HG02759 (cell line): ENCODE measurements at regions not wholly inside any gene's neighbourhood (a gene's known extent, or its start where the extent isn't known, plus 50 kb on each side); places are given as distances from the start of the nearest gene placed in this dataset.

ENCODE experiments used
- ATAC-seq: cut with Tn5 transposase; IDR thresholded peaks from one replicate; pipeline ENCODE4 v1.9.1; 2021; ENCODE audit warnings: mild to moderate bottlenecking, moderate library complexity; ENCODE audit not compliant: unreplicated experiment

DNA sequence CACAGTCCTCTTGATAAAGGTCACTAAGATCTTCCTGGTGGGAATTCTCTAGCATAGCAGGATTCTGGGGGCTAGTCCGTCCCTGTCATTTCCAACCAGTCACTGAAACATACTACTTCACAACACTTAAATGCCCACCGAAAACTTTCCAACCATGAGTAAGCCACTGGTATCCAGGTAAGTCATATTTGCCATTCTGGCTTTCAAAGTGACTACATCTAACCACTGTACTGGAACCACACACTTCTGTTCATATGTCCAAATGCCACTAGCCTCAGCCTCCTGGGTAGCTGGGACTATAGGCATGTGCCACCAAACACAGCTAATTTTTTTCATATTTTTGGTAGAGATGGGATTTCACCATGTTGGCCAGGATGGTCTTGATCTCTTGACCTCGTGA, 64.3 kb upstream of the VANGL1 start:
- ATAC-seq, result no peak

GRCh38 chr1:115575661-115576060, 66.1 kb upstream of the VANGL1 start:
- no peak for ATAC-seq

DNA sequence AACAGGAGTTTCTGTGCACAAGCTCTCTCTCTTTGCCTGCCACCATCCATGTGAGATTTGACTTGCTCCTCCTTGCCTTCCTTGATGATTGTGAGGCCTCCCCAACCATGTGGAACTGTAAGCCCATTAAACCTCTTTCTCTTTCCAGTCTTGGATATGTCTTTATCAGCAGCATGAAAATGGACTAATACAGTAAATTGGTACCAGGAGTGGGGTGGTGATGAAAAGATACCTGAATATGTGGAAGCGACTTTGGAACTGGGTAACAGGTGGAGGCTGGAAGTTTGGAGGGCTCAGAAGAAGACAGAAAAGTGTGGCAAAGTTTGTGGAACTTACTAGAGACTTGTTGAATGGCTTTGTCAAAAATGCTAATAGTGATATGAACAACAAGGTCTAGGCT, 69.1 kb upstream of the VANGL1 start:
- no peak for ATAC-seq

DNA sequence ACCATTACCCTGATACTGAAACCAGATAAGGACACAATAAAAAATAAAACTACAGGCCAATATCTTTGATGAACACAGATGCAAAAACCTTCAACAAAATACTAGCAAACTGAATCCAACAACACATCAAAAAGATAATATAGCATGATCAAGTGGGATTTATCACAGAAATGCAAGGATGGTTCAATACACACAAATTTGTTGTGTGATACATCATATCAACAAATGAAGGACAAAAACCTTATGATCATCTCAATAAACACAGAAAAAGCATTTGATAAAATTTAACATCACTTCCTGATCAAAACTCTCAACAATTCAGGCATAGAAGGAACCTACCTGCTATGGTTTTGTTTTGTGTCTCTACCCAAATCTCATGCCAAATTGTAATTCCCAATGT, 74.3 kb upstream of the VANGL1 start:
- ATAC-seq, result no peak

DNA sequence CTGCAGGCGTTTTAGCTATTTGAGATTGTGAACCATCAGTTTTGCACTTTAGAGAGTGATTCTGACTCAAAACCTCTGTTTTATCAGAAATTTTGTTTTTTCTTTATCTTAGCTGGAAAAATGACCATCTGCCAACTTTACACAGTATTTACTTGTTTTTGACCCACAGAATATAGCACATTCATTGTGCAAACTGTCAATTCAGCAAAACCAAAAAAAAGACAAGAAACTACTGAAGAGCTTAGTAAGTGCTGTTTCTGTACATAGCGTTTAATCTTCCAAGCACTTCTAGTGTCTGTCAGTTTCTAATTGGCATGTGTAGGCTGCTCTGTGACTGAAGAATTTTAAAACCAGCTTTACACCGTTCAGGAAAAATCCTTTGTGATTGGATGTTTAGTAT, 76.0 kb upstream of the VANGL1 start:
- ATAC-seq, result no peak

DNA sequence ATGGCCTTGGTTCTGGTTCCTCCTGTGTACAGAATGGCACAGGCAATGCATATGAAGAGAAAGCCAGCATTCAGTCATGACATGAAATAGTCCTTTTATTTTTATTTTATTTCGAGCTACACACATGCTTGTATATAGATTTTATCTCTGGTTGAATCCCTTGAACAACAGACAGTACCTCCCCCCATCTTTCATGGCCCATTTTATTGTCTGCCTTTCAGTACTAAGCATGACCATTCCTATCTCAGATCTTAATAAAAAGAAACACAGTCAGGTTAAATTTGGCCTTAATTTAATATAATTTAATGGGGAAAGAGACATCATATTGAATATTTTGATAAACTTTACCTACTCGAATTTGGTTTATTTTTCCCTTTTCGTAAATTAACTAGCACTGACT, 76.4 kb upstream of the VANGL1 start:
- ATAC-seq, result no peak

DNA sequence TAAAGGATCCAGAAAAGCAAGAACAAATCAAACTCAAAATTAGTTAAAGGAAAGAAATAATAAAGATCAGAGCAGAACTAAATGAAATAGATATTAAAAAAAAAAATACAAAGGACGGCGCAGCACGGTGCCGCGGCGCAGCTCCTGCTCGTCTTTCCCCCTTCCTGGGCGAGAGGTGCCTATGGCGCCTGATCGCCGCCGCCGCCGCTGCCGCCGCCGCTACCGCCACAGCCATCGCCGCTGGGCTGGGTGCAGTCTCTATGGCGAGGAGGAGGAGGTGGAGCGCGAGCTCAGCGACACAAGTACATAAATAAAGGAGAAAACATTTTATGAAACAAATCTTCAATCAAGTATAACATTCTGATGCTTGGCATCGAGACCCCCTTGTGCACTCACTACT, 77.6 kb upstream of the VANGL1 start:
- ATAC-seq, result no peak

- no peak for ATAC-seq
Measured at GRCh38 chr1:115560027-115560426, 81.7 kb upstream of the VANGL1 start.

- no peak for ATAC-seq
Measured at GRCh38 chr1:115558275-115558674, 83.5 kb upstream of the VANGL1 start.

- no peak for ATAC-seq
Measured at GRCh38 chr1:115557715-115558114, 84.1 kb upstream of the VANGL1 start.

- ATAC-seq, result no peak
Measured at GRCh38 chr1:115556236-115556635, 85.5 kb upstream of the VANGL1 start.

DNA sequence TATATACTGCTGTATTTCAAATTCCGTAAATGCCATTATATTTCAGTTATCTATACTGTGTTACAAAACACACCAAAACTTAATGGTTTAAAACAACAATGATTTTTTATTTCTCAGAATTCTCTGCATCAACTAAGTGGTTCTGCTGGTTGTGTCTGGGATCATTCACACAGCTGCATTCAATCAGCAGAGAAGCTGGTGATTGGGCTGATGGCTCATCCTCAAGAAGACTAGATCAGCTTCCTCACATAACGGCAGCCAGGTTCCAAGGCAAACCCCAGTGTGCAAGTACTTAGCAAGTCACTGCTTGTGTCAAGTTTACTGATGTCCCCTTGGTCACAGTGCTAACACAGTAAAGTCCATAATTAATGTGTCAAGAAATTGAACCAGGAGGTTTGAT, 86.3 kb upstream of the VANGL1 start:
- ATAC-seq, result no peak

- ATAC-seq, result no peak
Measured at GRCh38 chr1:115547696-115548095, 94.1 kb upstream of the VANGL1 start.

DNA sequence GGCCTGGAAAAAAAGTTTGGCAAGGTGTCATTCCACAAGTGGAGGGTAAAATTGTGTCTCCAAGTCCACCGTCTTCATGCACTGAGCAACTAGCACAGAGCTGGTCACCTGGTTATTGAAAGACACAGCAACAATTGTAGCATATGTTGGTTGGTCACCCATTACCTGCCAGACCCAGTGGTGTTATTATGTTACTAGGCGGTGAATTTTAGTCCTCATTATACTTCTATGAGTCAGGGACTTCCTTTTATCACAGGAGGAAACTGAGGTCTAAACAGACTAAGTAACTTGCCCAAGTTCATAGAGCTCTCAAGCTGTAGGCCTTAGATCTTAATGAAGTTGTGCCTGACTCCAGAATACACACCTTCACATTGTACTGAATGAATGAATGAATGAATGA, 94.9 kb upstream of the VANGL1 start:
- no peak for ATAC-seq

DNA sequence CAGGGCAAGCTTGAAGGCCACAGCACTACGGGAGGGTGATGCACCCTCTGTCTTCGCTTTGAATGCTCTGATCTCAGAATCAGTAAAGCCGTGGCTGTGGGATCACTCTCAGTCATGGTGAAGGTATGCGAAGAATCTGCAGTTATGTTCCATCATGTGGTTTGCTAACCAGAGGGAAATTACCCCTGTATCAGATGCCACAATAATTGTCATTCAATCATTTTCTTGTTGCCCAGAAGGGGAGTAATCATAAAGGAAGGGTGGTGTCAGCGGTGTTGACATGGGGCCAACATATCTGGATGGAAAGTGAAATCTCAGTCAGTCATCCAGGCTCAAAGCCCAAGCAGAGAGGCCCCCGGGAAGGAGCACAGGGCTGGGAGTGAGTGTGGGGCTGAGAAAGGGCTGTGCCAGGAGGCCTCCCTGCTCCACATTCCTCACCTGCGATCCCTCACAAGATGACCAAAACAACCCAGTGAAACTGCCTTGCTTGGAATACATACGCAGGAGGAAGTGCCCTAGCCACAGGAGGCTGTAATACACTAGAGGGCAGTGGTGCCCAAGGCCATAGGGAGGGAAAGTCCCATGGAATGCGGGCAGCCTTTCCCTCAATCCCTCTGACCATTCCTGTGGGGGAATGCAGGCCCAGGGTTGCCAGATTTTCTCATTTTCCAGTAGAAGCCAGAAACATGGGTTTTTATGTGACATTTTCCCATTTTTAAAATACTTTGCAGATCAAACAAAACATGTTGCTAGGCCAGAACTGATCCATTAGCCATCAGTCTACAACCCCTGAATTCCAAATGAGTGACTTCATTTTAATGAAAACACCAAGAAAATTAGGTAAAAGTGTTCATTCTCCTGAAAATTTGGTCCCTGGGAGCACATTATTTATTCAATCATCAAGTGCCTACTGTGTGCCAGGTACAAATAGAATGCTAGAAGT, 95.7 kb upstream of the VANGL1 start:
- ATAC-seq, result no peak

GRCh38 chr1:115545096-115545720, 96.6 kb upstream of the VANGL1 start:
- ATAC-seq, result no peak

- no peak for ATAC-seq
Measured at GRCh38 chr1:115544131-115544530, 97.6 kb upstream of the VANGL1 start.

DNA sequence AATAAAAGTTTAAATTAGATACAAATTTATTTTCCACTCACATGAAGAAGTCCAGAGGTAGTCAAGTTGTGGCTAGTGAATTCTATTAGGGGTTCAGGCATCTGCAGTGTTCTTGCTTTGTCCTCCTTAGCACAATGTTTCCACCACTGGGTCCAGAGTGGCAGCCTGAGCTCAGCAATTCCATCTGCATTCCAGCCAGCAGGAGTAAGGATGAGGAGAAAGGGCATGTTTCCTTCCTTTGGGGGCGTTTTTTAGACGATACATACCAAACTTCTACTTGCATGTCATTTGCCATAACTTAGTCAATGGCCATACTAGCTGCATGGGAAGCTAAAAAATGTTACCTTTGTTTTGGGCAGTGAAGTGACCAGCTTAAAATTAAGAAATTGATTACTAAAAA, 98.5 kb upstream of the VANGL1 start:
- no peak for ATAC-seq

DNA sequence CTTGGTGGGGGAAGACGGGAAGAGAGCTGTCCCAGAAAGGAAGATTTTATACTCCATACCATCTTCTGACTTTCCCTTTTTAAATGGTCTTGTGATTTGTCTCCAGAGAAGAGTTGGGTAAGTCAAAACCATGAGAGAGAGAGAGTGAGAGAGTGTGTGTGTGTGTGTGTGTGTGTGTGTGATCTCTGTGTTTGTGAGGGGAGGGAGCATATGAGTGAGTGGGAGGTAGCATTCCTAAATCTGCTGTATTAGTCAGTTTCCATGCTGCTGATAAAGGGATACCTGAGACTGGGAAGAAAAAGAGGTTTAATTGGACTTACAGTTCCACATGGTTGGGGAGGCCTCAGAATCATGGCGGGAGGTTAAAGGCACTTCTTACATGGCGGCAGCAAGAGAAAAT, 102.0 kb upstream of the VANGL1 start:
- no peak for ATAC-seq

DNA sequence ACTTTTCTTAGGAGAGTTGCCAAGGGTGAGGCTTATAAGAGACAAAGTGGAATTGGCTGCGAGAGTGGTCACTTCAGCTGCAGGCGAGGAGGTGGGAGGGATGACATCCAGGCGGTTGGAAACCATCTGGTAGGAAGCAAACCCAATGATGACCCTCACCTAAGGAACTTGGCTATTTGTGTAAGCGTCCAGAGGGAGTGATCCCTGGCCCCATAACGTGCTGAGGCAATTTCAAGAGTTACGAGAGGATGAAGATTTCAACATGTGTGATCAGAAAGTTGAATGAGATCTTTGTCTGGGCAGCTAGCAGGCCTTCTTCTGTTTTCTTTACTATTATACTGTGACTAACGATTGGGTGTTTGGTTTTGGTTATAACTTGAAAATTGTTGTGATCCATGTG, 102.7 kb upstream of the VANGL1 start:
- no peak for ATAC-seq

DNA sequence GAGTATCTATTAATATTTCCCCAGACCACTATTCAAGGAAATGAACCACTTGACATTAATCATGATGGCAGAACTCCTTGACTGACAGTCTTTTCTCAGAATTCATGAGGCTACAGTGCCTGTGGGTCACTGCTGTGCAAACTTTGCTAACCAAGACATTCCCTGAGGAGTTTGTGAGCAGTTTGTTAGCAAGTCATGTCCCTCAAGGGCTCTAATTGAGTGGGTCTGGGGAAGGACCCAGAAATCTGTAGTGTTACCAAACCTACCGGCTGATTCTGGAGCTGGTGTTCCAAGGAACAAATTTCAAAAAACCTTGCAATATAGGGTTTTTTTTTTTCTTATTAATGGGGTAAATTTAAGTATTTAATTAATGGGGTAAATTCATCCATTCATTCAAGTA, 103.2 kb upstream of the VANGL1 start:
- ATAC-seq, result no peak

GRCh38 chr1:115537415-115537814, 104.4 kb upstream of the VANGL1 start:
- ATAC-seq, result no peak
